Fibroblast of lung (primary cell): ENCODE measurements at regions not wholly inside any gene's neighbourhood (a gene's known extent, or its start where the extent isn't known, plus 50 kb on each side); places are given as distances from the start of the nearest gene placed in this dataset.
A peak's percentile ranks its signal among the peaks of the same experiment; 100 is the strongest.
"Not testable (repeated sequence)": the region's sequence is repeated elsewhere in the genome, so short reads cannot be mapped to it uniquely, and the experiment has no call there.

Experiments used
- DNase-seq, 2 donors: peaks; one replicate each; pipeline versions ENCODE4 v3.0.0 to v3.0.0-alpha.2; 2010; ENCODE audit warnings: low read depth in 2 of 2
- H2AFZ ChIP-seq: 2 replicates; pipeline ENCODE4 v1.5.1; 2012; ENCODE audit warnings: low read length, control low read depth, inconsistent platforms
- H3K27ac ChIP-seq: 2 replicates; pipeline ENCODE4 v1.5.1; 2011; ENCODE audit warnings: low read length, control low read depth; ENCODE audit not compliant: insufficient read depth
- H3K27me3 ChIP-seq: 2 replicates; pipeline ENCODE4 v1.5.1; 2011; ENCODE audit warnings: mild to moderate bottlenecking, low read length; ENCODE audit not compliant: control insufficient read depth, insufficient read depth
- H3K36me3 ChIP-seq: 2 replicates; pipeline ENCODE4 v1.5.1; 2011; ENCODE audit warnings: low read length; ENCODE audit not compliant: control insufficient read depth, insufficient read depth
- H3K4me1 ChIP-seq: 2 replicates; pipeline ENCODE4 v1.5.1; 2011; ENCODE audit warnings: low read length; ENCODE audit not compliant: control insufficient read depth, insufficient read depth; ENCODE audit errors: extremely low read depth
- H3K4me2 ChIP-seq: 2 replicates; pipeline ENCODE4 v1.5.1; 2011; ENCODE audit warnings: low read length, control low read depth; ENCODE audit not compliant: insufficient read depth; ENCODE audit errors: extremely low read depth
- H3K4me3 ChIP-seq, 4 experiments: fragments of 200-600 bp in 1 of 4; sonication (generic) in 1 of 4; replicated peaks in 1 of 4; 2 replicates each; pipeline ENCODE4 v1.5.1; 2011 to 2016; ENCODE audit warnings: low read length in 4 of 4, low read depth in 3 of 4, mild to moderate bottlenecking in 3 of 4, control low read depth in 2 of 4, inconsistent platforms in 1 of 4, mixed read lengths in 1 of 4; ENCODE audit not compliant: insufficient read depth in 1 of 4; ENCODE audit errors: control extremely low read depth in 1 of 4
- H3K79me2 ChIP-seq: 2 replicates; pipeline ENCODE4 v1.5.1; 2012; ENCODE audit warnings: mild to moderate bottlenecking, low read length, inconsistent platforms; ENCODE audit not compliant: control insufficient read depth, insufficient read depth
- H3K9ac ChIP-seq: 2 replicates; pipeline ENCODE4 v1.5.1; 2011; ENCODE audit warnings: mild to moderate bottlenecking, low read length, control low read depth; ENCODE audit not compliant: insufficient read depth
- H3K9me3 ChIP-seq: 2 replicates; pipeline ENCODE4 v1.5.1; 2012; ENCODE audit warnings: low read depth, low read length; ENCODE audit not compliant: control insufficient read depth, insufficient read depth
- H4K20me1 ChIP-seq: 2 replicates; pipeline ENCODE4 v1.5.1; 2011; ENCODE audit warnings: low read length; ENCODE audit not compliant: control insufficient read depth, insufficient read depth; ENCODE audit errors: extremely low read depth
- EZH2 ChIP-seq: IDR thresholded peaks from 2 replicates; pipeline ENCODE4 v1.5.1; 2012; ENCODE audit warnings: low read length, control low read depth, mild to moderate bottlenecking; ENCODE audit errors: missing control alignments
- TF ChIP-seq, protein P1 (sequence below), 2 donors: IDR thresholded peaks in 1 of 2; conservative IDR thresholded peaks in 1 of 2; 1 replicate in 1 of 2; 2 replicates in 1 of 2; pipeline ENCODE4 v1.5.1; 2011 to 2012; ENCODE audit warnings: low read length in 2 of 2, control low read depth in 1 of 2, inconsistent platforms in 1 of 2, low read depth in 1 of 2, mild to moderate bottlenecking in 1 of 2

- DNase-seq, result no peak
- Histone ChIP-seq H3K36me3 (no peaks in the 10 kb centered on the region), H3K27ac (no peak overlapping the region), H3K27me3 (no peaks in the 10 kb centered on the region), H3K9ac (no peak overlapping the region), H3K4me3 (no peak overlapping the region), H4K20me1 (no peaks in the 10 kb centered on the region), H3K4me1 (no peaks in the 10 kb centered on the region), H2AFZ (no peak overlapping the region), H3K79me2 (no peaks in the 10 kb centered on the region), H3K9me3 (no peaks in the 10 kb centered on the region), H3K4me2 (no peak overlapping the region)
- TF ChIP-seq, protein P1, sequence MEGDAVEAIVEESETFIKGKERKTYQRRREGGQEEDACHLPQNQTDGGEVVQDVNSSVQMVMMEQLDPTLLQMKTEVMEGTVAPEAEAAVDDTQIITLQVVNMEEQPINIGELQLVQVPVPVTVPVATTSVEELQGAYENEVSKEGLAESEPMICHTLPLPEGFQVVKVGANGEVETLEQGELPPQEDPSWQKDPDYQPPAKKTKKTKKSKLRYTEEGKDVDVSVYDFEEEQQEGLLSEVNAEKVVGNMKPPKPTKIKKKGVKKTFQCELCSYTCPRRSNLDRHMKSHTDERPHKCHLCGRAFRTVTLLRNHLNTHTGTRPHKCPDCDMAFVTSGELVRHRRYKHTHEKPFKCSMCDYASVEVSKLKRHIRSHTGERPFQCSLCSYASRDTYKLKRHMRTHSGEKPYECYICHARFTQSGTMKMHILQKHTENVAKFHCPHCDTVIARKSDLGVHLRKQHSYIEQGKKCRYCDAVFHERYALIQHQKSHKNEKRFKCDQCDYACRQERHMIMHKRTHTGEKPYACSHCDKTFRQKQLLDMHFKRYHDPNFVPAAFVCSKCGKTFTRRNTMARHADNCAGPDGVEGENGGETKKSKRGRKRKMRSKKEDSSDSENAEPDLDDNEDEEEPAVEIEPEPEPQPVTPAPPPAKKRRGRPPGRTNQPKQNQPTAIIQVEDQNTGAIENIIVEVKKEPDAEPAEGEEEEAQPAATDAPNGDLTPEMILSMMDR (conservative IDR thresholded peaks at IDR 0.05 in 1 of 2, IDR thresholded peaks at IDR 0.05 in 1 of 2; ENCODE audit: low read depth in 1 of 2, low read length in 2 of 2), result no peak
- no peak for TF ChIP-seq EZH2
These were observed 63.7 kb upstream of the DNAJC10 start for GRCh38 chr2:182652326-182652725.

DNA sequence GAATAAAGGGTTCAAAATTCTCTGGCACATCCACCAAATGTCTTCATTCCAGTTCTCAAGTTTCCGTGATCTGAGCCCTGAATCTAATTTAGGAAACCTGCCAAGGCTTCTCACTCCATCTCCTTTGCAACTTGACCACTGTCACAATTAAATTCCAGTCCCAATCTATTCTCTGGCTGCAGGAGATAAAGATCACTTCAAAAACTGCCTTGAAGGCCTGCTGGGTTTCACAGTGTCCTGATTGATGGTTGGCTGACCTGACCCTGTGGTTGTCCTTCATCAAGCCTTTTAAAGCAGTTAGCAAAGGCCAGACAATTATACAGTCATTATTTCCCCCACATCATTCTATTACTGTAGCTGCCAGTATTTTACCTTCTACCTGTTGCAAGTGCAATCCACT, 60.3 kb upstream of the DNAJC10 start:
- H2AFZ ChIP-seq, result no peak overlapping the region

DNA sequence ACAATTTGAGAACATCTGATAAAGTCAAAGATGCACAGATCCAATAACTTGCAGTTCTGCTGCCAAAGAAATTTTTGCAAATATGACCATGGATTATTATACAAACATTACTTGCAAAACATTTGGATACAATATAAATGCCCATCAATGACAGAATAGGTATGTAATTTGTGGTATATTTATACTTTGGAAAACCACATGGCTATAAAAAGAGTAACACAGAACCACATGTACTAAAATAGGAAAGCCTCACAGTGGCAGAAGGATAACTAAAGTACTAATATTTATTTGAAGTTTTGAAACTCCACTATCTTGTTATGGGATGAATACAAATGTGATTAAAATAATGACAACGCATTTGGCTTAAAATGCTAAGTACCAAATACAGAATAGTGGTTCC, 51.8 kb upstream of the DNAJC10 start:
- no peaks in the 10 kb centered on the region for H3K36me3 ChIP-seq
- H3K27ac ChIP-seq, result no peak overlapping the region
- H3K27me3 ChIP-seq, result no peaks in the 10 kb centered on the region
- no peak overlapping the region for H2AFZ ChIP-seq
- no peaks in the 10 kb centered on the region for H3K9me3 ChIP-seq
- no peaks in the 10 kb centered on the region for H4K20me1 ChIP-seq
- no peak for DNase-seq
- no peak for TF ChIP-seq EZH2
- TF ChIP-seq, protein P1 (conservative IDR thresholded peaks at IDR 0.05 in 1 of 2, IDR thresholded peaks at IDR 0.05 in 1 of 2; ENCODE audit: low read depth in 1 of 2, low read length in 2 of 2), result no peak
- H3K9ac ChIP-seq, result no peak overlapping the region
- H3K4me2 ChIP-seq, result no peak overlapping the region
- no peak overlapping the region for H3K4me3 ChIP-seq
- H3K79me2 ChIP-seq, result no peaks in the 10 kb centered on the region
- no peaks in the 10 kb centered on the region for H3K4me1 ChIP-seq

More for the DNA sequence above, 60.3 kb upstream of the DNAJC10 start:
- Histone ChIP-seq H3K27ac (no peak overlapping the region), H3K4me2 (no peak overlapping the region), H3K9me3 (no peaks in the 10 kb centered on the region), H4K20me1 (no peaks in the 10 kb centered on the region), H3K4me1 (no peaks in the 10 kb centered on the region), H3K36me3 (no peaks in the 10 kb centered on the region), H3K27me3 (no peaks in the 10 kb centered on the region), H3K9ac (no peak overlapping the region), H3K4me3 (no peak overlapping the region), H3K79me2 (no peaks in the 10 kb centered on the region)
- DNase-seq, result peak in 1 of 2 donors; percentile 47
- TF ChIP-seq, protein P1 (conservative IDR thresholded peaks at IDR 0.05 in 1 of 2, IDR thresholded peaks at IDR 0.05 in 1 of 2; ENCODE audit: low read depth in 1 of 2, low read length in 2 of 2), result no peak
- TF ChIP-seq EZH2, result no peak

DNA sequence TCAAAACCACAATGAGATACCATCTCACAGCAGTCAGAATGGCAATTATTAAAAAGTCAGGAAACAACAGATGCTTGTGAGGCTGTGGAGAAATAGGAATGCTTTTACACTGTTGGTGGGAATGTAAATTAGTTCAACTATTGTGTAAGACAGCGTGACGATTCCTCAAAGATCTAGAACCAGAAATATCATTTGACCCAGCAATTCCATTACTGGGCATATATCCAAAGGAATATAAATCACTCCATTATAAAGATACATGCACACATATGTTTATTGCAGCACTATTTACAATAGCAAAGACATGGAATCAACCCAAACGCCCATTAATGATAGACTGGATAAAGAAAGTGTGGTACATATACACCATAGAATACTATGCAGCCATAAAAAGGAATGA, 50.6 kb upstream of the DNAJC10 start:
- H3K9ac ChIP-seq, H3K4me1 ChIP-seq, H3K36me3 ChIP-seq, H3K4me3 ChIP-seq, H3K79me2 ChIP-seq, H3K4me2 ChIP-seq, H3K27ac ChIP-seq, H3K27me3 ChIP-seq, H4K20me1 ChIP-seq, H2AFZ ChIP-seq, H3K9me3 ChIP-seq: not testable (repeated sequence)
- DNase-seq, result peak; percentile 11 to 38
